Osteocyte (in vitro differentiated cells): ENCODE measurements at regions not wholly inside any gene's neighbourhood (a gene's known extent, or its start where the extent isn't known, plus 50 kb on each side); places are given as distances from the start of the nearest gene placed in this dataset.

Experiments used
- DNase-seq: peaks from one replicate; pipeline ENCODE4 v3.0.0; 2021; ENCODE audit warnings: mixed read lengths; ENCODE audit not compliant: unreplicated experiment; ENCODE audit errors: extremely low spot score
- H3K27ac Mint-ChIP-seq: one replicate; pipeline ENCODE4 v1.8.0; 2021; ENCODE audit warnings: mild to moderate bottlenecking, mixed read lengths; ENCODE audit not compliant: unreplicated experiment
- H3K27me3 Mint-ChIP-seq: one replicate; pipeline ENCODE4 v1.8.0; 2021; ENCODE audit warnings: mixed read lengths; ENCODE audit not compliant: unreplicated experiment
- H3K36me3 Mint-ChIP-seq: one replicate; pipeline ENCODE4 v1.8.0; 2021; ENCODE audit warnings: mixed read lengths; ENCODE audit not compliant: unreplicated experiment
- H3K4me1 Mint-ChIP-seq: one replicate; pipeline ENCODE4 v1.8.0; 2021; ENCODE audit warnings: mixed read lengths; ENCODE audit not compliant: unreplicated experiment
- H3K4me3 Mint-ChIP-seq: one replicate; pipeline ENCODE4 v1.8.0; 2021; ENCODE audit warnings: mild to moderate bottlenecking, moderate library complexity, mixed read lengths; ENCODE audit not compliant: unreplicated experiment
- H3K9me3 Mint-ChIP-seq: one replicate; pipeline ENCODE4 v1.8.0; 2021; ENCODE audit warnings: mixed read lengths; ENCODE audit not compliant: unreplicated experiment
- TF ChIP-seq, protein P1 (sequence below): fragments of 200-600 bp; sonication (generic); IDR thresholded peaks from 2 replicates; pipeline ENCODE4 v1.5.0; 2021; ENCODE audit warnings: antibody characterized with exemption, mild to moderate bottlenecking, moderate library complexity

DNA sequence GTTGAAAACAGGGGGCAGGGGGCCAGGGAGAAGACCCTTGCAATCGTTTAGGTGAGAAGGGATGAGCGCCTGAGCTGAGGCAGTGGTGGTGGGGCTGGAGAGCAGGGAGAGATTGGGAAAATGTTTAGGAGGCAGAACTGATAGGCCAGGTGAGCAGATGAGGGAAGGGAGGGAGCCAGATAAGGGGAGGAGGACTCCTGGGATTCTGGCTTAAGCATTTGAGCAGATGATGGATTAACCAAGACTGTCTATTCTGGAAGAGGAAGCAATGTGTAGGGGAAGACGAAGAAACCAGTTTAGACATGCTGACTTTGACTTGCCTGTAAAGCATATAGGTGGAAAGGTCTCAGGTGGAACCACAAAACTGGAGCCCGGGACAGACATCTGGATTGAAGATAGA lies 49.9 kb upstream of the ASPRV1 start:
- Mint-ChIP-seq H3K4me1 (no peaks in the 10 kb centered on the region), H3K27ac (no peak overlapping the region), H3K4me3 (no peak overlapping the region), H3K9me3 (no peaks in the 10 kb centered on the region), H3K36me3 (peaks cover 5% of the 10 kb centered on the region), H3K27me3 (no peaks in the 10 kb centered on the region)
- DNase-seq: peak; percentile 67
- TF ChIP-seq, protein P1, sequence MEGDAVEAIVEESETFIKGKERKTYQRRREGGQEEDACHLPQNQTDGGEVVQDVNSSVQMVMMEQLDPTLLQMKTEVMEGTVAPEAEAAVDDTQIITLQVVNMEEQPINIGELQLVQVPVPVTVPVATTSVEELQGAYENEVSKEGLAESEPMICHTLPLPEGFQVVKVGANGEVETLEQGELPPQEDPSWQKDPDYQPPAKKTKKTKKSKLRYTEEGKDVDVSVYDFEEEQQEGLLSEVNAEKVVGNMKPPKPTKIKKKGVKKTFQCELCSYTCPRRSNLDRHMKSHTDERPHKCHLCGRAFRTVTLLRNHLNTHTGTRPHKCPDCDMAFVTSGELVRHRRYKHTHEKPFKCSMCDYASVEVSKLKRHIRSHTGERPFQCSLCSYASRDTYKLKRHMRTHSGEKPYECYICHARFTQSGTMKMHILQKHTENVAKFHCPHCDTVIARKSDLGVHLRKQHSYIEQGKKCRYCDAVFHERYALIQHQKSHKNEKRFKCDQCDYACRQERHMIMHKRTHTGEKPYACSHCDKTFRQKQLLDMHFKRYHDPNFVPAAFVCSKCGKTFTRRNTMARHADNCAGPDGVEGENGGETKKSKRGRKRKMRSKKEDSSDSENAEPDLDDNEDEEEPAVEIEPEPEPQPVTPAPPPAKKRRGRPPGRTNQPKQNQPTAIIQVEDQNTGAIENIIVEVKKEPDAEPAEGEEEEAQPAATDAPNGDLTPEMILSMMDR: no peak
